ENCODE measurements at regions not wholly inside any gene's neighbourhood (a gene's known extent, or its start where the extent isn't known, plus 50 kb on each side); places are given as distances from the start of the nearest gene placed in this dataset.

GRCh38 chrX:39843318-39843717 lies 254.4 kb downstream of the BCOR start:
- no peak for DNase-seq

- no peak for DNase-seq
These were observed 252.5 kb downstream of the BCOR start for GRCh38 chrX:39845233-39845632.

- DNase-seq: no peak
These were observed 251.3 kb downstream of the BCOR start for GRCh38 chrX:39846460-39846859.

- no peak for DNase-seq
These were observed 249.5 kb downstream of the BCOR start for GRCh38 chrX:39848243-39848642.

- DNase-seq: no peak
These were observed 248.9 kb downstream of the BCOR start for GRCh38 chrX:39848900-39849299.

GRCh38 chrX:39850209-39850608 lies 247.5 kb downstream of the BCOR start:
- DNase-seq: no peak

GRCh38 chrX:39850630-39851152 lies 247.1 kb downstream of the BCOR start:
- DNase-seq: no peak

GRCh38 chrX:39851745-39852455 lies 245.9 kb downstream of the BCOR start:
- DNase-seq: no peak

- no peak for DNase-seq
These were observed 245.3 kb downstream of the BCOR start for GRCh38 chrX:39852491-39852890.

GRCh38 chrX:39853417-39854030 lies 244.2 kb downstream of the BCOR start:
- no peak for DNase-seq

- peak; percentile 90 for DNase-seq
These were observed 242.7 kb downstream of the BCOR start for GRCh38 chrX:39854772-39855747.

- DNase-seq: peak; percentile 79
These were observed 242.0 kb downstream of the BCOR start for GRCh38 chrX:39855748-39856129.

GRCh38 chrX:39856472-39857121 lies 241.2 kb downstream of the BCOR start:
- no peak for DNase-seq

- no peak for DNase-seq
These were observed 240.0 kb downstream of the BCOR start for GRCh38 chrX:39857780-39858179.

GRCh38 chrX:39859991-39860861 lies 237.5 kb downstream of the BCOR start:
- DNase-seq: peak; percentile 40

- DNase-seq: no peak
These were observed 234.8 kb downstream of the BCOR start for GRCh38 chrX:39862963-39863362.

GRCh38 chrX:39866229-39866628 lies 231.5 kb downstream of the BCOR start:
- DNase-seq: no peak

- peak; percentile 73 for DNase-seq
These were observed 227.7 kb downstream of the BCOR start for GRCh38 chrX:39869846-39870601.

- DNase-seq: no peak
These were observed 226.1 kb downstream of the BCOR start for GRCh38 chrX:39871648-39872047.

GRCh38 chrX:39873117-39873516 lies 224.6 kb downstream of the BCOR start:
- DNase-seq: no peak
